Spleen (tissue), 11 donors: ENCODE measurements at regions not wholly inside any gene's neighbourhood (a gene's known extent, or its start where the extent isn't known, plus 50 kb on each side); places are given as distances from the start of the nearest gene placed in this dataset.

Experiments used
- DNase-seq: peaks from one replicate; pipeline ENCODE4 v3.0.0-alpha.2; 2020
- H3K27ac ChIP-seq, 8 donors: fragments of 200-600 bp; sonication (generic) in 7 of 8; 1 replicate in 4 of 8; 2 replicates in 4 of 8; pipeline versions ENCODE4 v1.5.0 to v1.8.0; 2016 to 2021; ENCODE audit warnings: inconsistent platforms in 4 of 8, mild to moderate bottlenecking in 4 of 8, moderate library complexity in 1 of 8
- H3K27me3 ChIP-seq, 7 donors: fragments of 200-600 bp; sonication (generic) in 6 of 7; replicated peaks in 1 of 7; 1 replicate in 4 of 7; 2 replicates in 3 of 7; pipeline versions ENCODE4 v1.5.0 to v1.8.0; 2016 to 2021; ENCODE audit warnings: inconsistent platforms in 3 of 7, mild to moderate bottlenecking in 1 of 7
- H3K36me3 ChIP-seq, 6 donors: fragments of 200-600 bp; sonication (generic) in 5 of 6; 1 replicate in 4 of 6; 2 replicates in 2 of 6; pipeline versions ENCODE4 v1.5.0 to v1.8.0; 2016 to 2021; ENCODE audit warnings: inconsistent platforms in 2 of 6
- H3K4me1 ChIP-seq, 6 donors: fragments of 200-600 bp; sonication (generic) in 5 of 6; 1 replicate in 3 of 6; 2 replicates in 3 of 6; pipeline versions ENCODE4 v1.5.0 to v1.8.0; 2016 to 2021; ENCODE audit warnings: inconsistent platforms in 3 of 6
- H3K4me3 ChIP-seq, 8 donors: fragments of 200-600 bp; sonication (generic) in 7 of 8; 1 replicate in 4 of 8; 2 replicates in 4 of 8; pipeline versions ENCODE4 v1.5.0 to v1.8.0; 2016 to 2021; ENCODE audit warnings: inconsistent platforms in 4 of 8, mild to moderate bottlenecking in 4 of 8, moderate library complexity in 2 of 8
- H3K9me3 ChIP-seq, 8 donors: fragments of 200-600 bp; sonication (generic) in 7 of 8; 1 replicate in 4 of 8; 2 replicates in 4 of 8; pipeline versions ENCODE4 v1.5.0 to v1.8.0; 2016 to 2021; ENCODE audit warnings: inconsistent platforms in 4 of 8
- CTCF ChIP-seq, 11 experiments: fragments of 200-600 bp in 7 of 11; fragments of 450-650 bp in 4 of 11; sonication (generic) in 4 of 11; IDR thresholded peaks in 8 of 11; conservative IDR thresholded peaks in 3 of 11; 1 replicate in 7 of 11; 2 replicates in 4 of 11; pipeline versions ENCODE4 v1.4.0 to v1.8.0; 2016 to 2021; ENCODE audit warnings: antibody characterized with exemption in 11 of 11, inconsistent platforms in 4 of 11, mild to moderate bottlenecking in 1 of 11
- POLR2A ChIP-seq, 3 donors: fragments of 450-650 bp; IDR thresholded peaks; one replicate each; pipeline ENCODE4 v1.5.1; 2017; ENCODE audit warnings: antibody characterized with exemption in 3 of 3, mild to moderate bottlenecking in 1 of 3
- POLR2AphosphoS5 ChIP-seq, 3 donors: sonication (generic); formaldehyde crosslinking; IDR thresholded peaks; one replicate each; pipeline ENCODE4 v1.5.1; 2017; ENCODE audit warnings: antibody characterized with exemption in 3 of 3
- WGBS, 5 donors: extraction: QIAGEN DNeasy Blood & Tissue Kit in 3 of 5; methylation state at CpG; one replicate each; pipeline versions ENCODE4 v1.1.5 to v1.1.7; 2013 to 2018; 5-methylcytosine and 5-hydroxymethylcytosine counted together
- intact Hi-C: fragments of 100-400 bp; cut with DNase I; formaldehyde crosslinking; loops from one replicate; pipeline ENCODE4 v1.15.0; 2023; ENCODE audit warnings: low total_unique reads
- donor health status: healthy with polysubstance abuse.
- donor health status: DM: no; HTN: no; CAD: no; lungs with moderate emphysema.
- donor health status: DM: no; HTN: no; CAD: no.
- donor health status: Bipolar disorder and iron deficiency.
- donor health status: healthy.
- donor health status: DM: no; HTN: no; CAD: no.
- donor health status: DM: yes; HTN: yes; CAD: no.

DNA sequence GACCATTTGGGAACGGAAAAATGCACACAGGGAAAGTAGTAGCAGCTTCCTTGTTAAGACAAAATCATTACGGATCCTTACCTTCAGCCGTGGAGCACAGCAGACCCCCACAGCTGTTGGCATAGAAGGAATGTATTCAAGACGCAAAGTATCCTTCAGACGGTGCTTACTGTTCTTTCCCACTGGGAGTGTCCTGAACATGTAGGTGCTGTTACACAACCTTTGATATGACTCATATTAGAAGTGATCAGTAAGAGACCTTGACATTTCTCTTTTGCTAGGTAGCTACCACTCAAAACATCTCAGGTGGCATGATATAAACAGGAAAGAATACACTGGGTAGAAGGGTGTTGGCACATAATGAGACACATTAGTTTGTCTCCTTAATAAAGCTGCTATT, 154.0 kb upstream of the FMR1 start:
- 69 to 90% (median 73%) methylated on average over 5 of the region's 5 CpGs for WGBS, 5 donors

DNA sequence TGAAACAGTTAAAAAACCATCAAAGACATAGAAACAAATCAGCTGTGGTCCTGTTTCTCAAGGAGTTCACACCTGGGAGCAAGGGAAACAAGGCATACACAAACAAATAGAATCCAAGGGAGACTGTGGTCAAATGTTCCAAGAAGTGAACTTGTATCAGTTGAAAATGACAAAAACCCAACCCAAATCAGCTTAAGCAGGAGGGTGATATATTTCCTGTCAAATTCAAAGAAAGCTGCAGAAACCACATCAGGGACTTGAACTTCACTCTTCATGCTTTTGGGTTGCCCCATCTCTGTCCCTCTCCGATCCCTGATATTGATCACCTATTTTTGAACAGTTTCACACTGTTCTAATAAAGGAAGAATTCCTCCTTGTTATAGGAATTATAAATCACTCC, 148.6 kb upstream of the FMR1 start:
- intact Hi-C loops: no loop called here
- H3K36me3 ChIP-seq: no peaks in the 10 kb centered on the region
- H3K4me1 ChIP-seq: no peaks in the 10 kb centered on the region
- no peak overlapping the region for H3K4me3 ChIP-seq
- H3K27ac ChIP-seq: no peak overlapping the region
- WGBS, 5 donors: 30 to 64% (median 35%) methylated on average over 1 of the region's 1 CpG
- no peaks in the 10 kb centered on the region for H3K27me3 ChIP-seq
- no peaks in the 10 kb centered on the region for H3K9me3 ChIP-seq
- no peak for DNase-seq
- TF ChIP-seq CTCF (IDR thresholded peaks at IDR 0.05 in 8 of 11, conservative IDR thresholded peaks at IDR 0.05 in 3 of 11): no peak
- no peak for TF ChIP-seq POLR2A (IDR thresholded peaks at IDR 0.05)
- TF ChIP-seq POLR2AphosphoS5 (IDR thresholded peaks at IDR 0.05): no peak

More for the DNA sequence above, 154.0 kb upstream of the FMR1 start:
- H3K4me1 ChIP-seq: no peaks in the 10 kb centered on the region
- no peak for DNase-seq
- H3K27ac ChIP-seq: no peak overlapping the region
- intact Hi-C loops: no loop called here
- no peaks in the 10 kb centered on the region for H3K9me3 ChIP-seq
- H3K36me3 ChIP-seq: no peaks in the 10 kb centered on the region
- no peak for TF ChIP-seq POLR2AphosphoS5 (IDR thresholded peaks at IDR 0.05)
- TF ChIP-seq CTCF (IDR thresholded peaks at IDR 0.05 in 8 of 11, conservative IDR thresholded peaks at IDR 0.05 in 3 of 11): no peak
- TF ChIP-seq POLR2A (IDR thresholded peaks at IDR 0.05): no peak
- H3K27me3 ChIP-seq: no peaks in the 10 kb centered on the region
- H3K4me3 ChIP-seq: no peak overlapping the region

GRCh38 chrX:147764868-147765267, 146.9 kb upstream of the FMR1 start:
- Histone ChIP-seq H3K4me3 (no peak overlapping the region), H3K27ac (no peak overlapping the region), H3K9me3 (no peaks in the 10 kb centered on the region), H3K4me1 (no peaks in the 10 kb centered on the region), H3K36me3 (no peaks in the 10 kb centered on the region), H3K27me3 (no peaks in the 10 kb centered on the region)
- DNase-seq: no peak
- WGBS, 5 donors: 36 to 78% (median 70%) methylated on average over 1 of the region's 1 CpG
- intact Hi-C loops: no loop called here
- no peak for TF ChIP-seq CTCF (IDR thresholded peaks at IDR 0.05 in 8 of 11, conservative IDR thresholded peaks at IDR 0.05 in 3 of 11)
- no peak for TF ChIP-seq POLR2AphosphoS5 (IDR thresholded peaks at IDR 0.05)
- TF ChIP-seq POLR2A (IDR thresholded peaks at IDR 0.05): no peak

GRCh38 chrX:147770858-147771257, 140.9 kb upstream of the FMR1 start:
- H3K9me3 ChIP-seq: no peaks in the 10 kb centered on the region
- H3K4me1 ChIP-seq: no peaks in the 10 kb centered on the region
- TF ChIP-seq CTCF (IDR thresholded peaks at IDR 0.05 in 8 of 11, conservative IDR thresholded peaks at IDR 0.05 in 3 of 11): no peak
- TF ChIP-seq POLR2AphosphoS5 (IDR thresholded peaks at IDR 0.05): no peak
- TF ChIP-seq POLR2A (IDR thresholded peaks at IDR 0.05): no peak
- no peaks in the 10 kb centered on the region for H3K36me3 ChIP-seq
- intact Hi-C loops: no loop called here
- H3K27ac ChIP-seq: no peak overlapping the region
- H3K27me3 ChIP-seq: no peaks in the 10 kb centered on the region
- H3K4me3 ChIP-seq: no peak overlapping the region
- 80 to 100% (median 90%) methylated on average over 1 of the region's 1 CpG for WGBS, 5 donors
- DNase-seq: no peak
